PC-9 (cell line): ENCODE measurements at regions not wholly inside any gene's neighbourhood (a gene's known extent, or its start where the extent isn't known, plus 50 kb on each side); places are given as distances from the start of the nearest gene placed in this dataset.

Source experiments
- BruUV-seq: library from RNA; stranded (reverse); fragments of 400-500 nt; replicated peaks from 2 replicates; lab custom pipeline; 2021; lab: Mats Ljungman, UMichigan
- CTCF ChIA-PET: fragments of 300-600 bp; sonication (Branson Sonifier 250); formaldehyde crosslinking; loops from one replicate; lab custom pipeline; 2022; ENCODE audit warnings: antibody characterized with exemption; lab: Charles Lee
- POLR2A ChIA-PET: fragments of 300-600 bp; sonication (Branson Sonifier 250); formaldehyde crosslinking; loops from one replicate; lab custom pipeline; 2022; ENCODE audit warnings: antibody characterized with exemption; ENCODE audit not compliant: unreplicated experiment; lab: Charles Lee
- DNase-seq, 2 experiments: peaks; one replicate each; pipeline versions ENCODE4 v3.0.0 to v3.0.0-alpha.2; 2015 to 2022; ENCODE audit warnings: mixed read lengths in 1 of 2
- H2AFZ ChIP-seq: fragments of 200-600 bp; sonication (generic); 2 replicates; pipeline ENCODE4 v1.8.1; 2017; ENCODE audit warnings: antibody characterized with exemption
- H3F3A ChIP-seq: fragments of 200-600 bp; sonication (generic); 2 replicates; pipeline ENCODE4 v1.8.1; 2017; ENCODE audit warnings: antibody characterized with exemption, mild to moderate bottlenecking, low read depth; ENCODE audit not compliant: insufficient read depth
- H3K27ac ChIP-seq: fragments of 200-600 bp; sonication (generic); 2 replicates; pipeline ENCODE4 v1.6.1; 2016; ENCODE audit warnings: mixed run types
- H3K27me3 ChIP-seq: fragments of 200-600 bp; sonication (generic); 2 replicates; pipeline ENCODE4 v1.6.1; 2016; ENCODE audit warnings: low read depth, mixed run types; ENCODE audit not compliant: insufficient read depth
- H3K36me3 ChIP-seq: fragments of 200-600 bp; sonication (generic); 2 replicates; pipeline ENCODE4 v1.6.1; 2016; ENCODE audit warnings: low read depth, mixed run types
- H3K4me1 ChIP-seq: fragments of 200-600 bp; sonication (generic); replicated peaks from 2 replicates; pipeline ENCODE4 v1.6.1; 2016; ENCODE audit warnings: mixed run types; ENCODE audit not compliant: insufficient read depth
- H3K4me2 ChIP-seq: fragments of 200-600 bp; sonication (generic); 2 replicates; pipeline ENCODE4 v1.6.1; 2017; ENCODE audit warnings: mixed run types
- H3K4me3 ChIP-seq: fragments of 200-600 bp; sonication (generic); 2 replicates; pipeline ENCODE4 v1.6.1; 2016; ENCODE audit warnings: mixed run types
- H3K79me2 ChIP-seq: fragments of 200-600 bp; sonication (generic); 2 replicates; pipeline ENCODE4 v1.6.1; 2017; ENCODE audit warnings: low read depth, mixed run types
- H3K9me2 ChIP-seq: fragments of 200-600 bp; sonication (generic); 2 replicates; pipeline ENCODE4 v1.8.1; 2017; ENCODE audit warnings: mild to moderate bottlenecking; ENCODE audit not compliant: insufficient read depth
- H3K9me3 ChIP-seq: fragments of 200-600 bp; sonication (generic); 2 replicates; pipeline ENCODE4 v1.8.1; 2016; ENCODE audit warnings: low read depth; ENCODE audit not compliant: insufficient read depth
- H4K20me1 ChIP-seq: fragments of 200-600 bp; sonication (generic); 2 replicates; pipeline ENCODE4 v1.8.1; 2017; ENCODE audit not compliant: insufficient read depth
- EZH2 ChIP-seq: fragments of 200-600 bp; sonication (generic); IDR thresholded peaks from 2 replicates; pipeline ENCODE4 v1.8.0; 2017; ENCODE audit warnings: antibody characterized with exemption, low read depth
- intact Hi-C: fragments of 100-400 bp; cut with micrococcal nuclease; formaldehyde crosslinking; loops from one replicate; pipeline ENCODE4 v1.10.0; 2022; ENCODE audit not compliant: unreplicated experiment
- TF ChIP-seq, protein P1 (sequence below): fragments of 200-600 bp; sonication (generic); conservative IDR thresholded peaks from 2 replicates; pipeline ENCODE4 v1.6.1; 2017; ENCODE audit warnings: mixed run types, antibody characterized with exemption, mild to moderate bottlenecking, moderate library complexity

GRCh38 chr16:55390630-55391237 lies 66.7 kb downstream of the IRX6 start:
- Histone ChIP-seq H3K79me2 (no peaks in the 10 kb centered on the region), H3K9me3 (no peaks in the 10 kb centered on the region; the same call in 1 of the 2 replicates), H3K4me3 (no peak overlapping the region), H3K27ac (no peak overlapping the region), H3K4me1 (peaks cover 41% of the 10 kb centered on the region), H3K36me3 (no peaks in the 10 kb centered on the region), H3F3A (peaks cover 20% of the 10 kb centered on the region), H3K9me2 (no peaks in the 10 kb centered on the region), H2AFZ (no peak overlapping the region), H3K4me2 (no peak overlapping the region), H3K27me3 (no peaks in the 10 kb centered on the region), H4K20me1 (no peaks in the 10 kb centered on the region)
- TF ChIP-seq, protein P1, sequence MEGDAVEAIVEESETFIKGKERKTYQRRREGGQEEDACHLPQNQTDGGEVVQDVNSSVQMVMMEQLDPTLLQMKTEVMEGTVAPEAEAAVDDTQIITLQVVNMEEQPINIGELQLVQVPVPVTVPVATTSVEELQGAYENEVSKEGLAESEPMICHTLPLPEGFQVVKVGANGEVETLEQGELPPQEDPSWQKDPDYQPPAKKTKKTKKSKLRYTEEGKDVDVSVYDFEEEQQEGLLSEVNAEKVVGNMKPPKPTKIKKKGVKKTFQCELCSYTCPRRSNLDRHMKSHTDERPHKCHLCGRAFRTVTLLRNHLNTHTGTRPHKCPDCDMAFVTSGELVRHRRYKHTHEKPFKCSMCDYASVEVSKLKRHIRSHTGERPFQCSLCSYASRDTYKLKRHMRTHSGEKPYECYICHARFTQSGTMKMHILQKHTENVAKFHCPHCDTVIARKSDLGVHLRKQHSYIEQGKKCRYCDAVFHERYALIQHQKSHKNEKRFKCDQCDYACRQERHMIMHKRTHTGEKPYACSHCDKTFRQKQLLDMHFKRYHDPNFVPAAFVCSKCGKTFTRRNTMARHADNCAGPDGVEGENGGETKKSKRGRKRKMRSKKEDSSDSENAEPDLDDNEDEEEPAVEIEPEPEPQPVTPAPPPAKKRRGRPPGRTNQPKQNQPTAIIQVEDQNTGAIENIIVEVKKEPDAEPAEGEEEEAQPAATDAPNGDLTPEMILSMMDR: no peak
- TF ChIP-seq EZH2: no peak
- ChIA-PET CTCF (no interaction called here), POLR2A (no interaction called here)
- DNase-seq: no peak
- BruUV-seq: no TSS peak
- intact Hi-C loops: no loop called here

GRCh38 chr16:55391760-55392375 lies 67.9 kb downstream of the IRX6 start:
- DNase-seq: no peak
- no peaks in the 10 kb centered on the region for H3K36me3 ChIP-seq
- peaks cover 11% of the 10 kb centered on the region for H3F3A ChIP-seq
- POLR2A ChIA-PET: no interaction called here
- no TSS peak for BruUV-seq
- H2AFZ ChIP-seq: no peak overlapping the region
- no peaks in the 10 kb centered on the region; the same call in 1 of the 2 replicates for H3K9me3 ChIP-seq
- no peak for TF ChIP-seq EZH2
- TF ChIP-seq, protein P1: no peak
- CTCF ChIA-PET: no interaction called here
- H3K79me2 ChIP-seq: no peaks in the 10 kb centered on the region
- H4K20me1 ChIP-seq: no peaks in the 10 kb centered on the region
- no peak overlapping the region for H3K27ac ChIP-seq
- H3K9me2 ChIP-seq: no peaks in the 10 kb centered on the region
- intact Hi-C loops: no loop called here
- H3K4me1 ChIP-seq: peaks cover 30% of the 10 kb centered on the region
- no peak overlapping the region for H3K4me2 ChIP-seq
- no peak overlapping the region for H3K4me3 ChIP-seq
- no peaks in the 10 kb centered on the region for H3K27me3 ChIP-seq

- Histone ChIP-seq H3K27me3 (no peaks in the 10 kb centered on the region), H3K4me2 (no peak overlapping the region), H3K4me1 (peaks cover 22% of the 10 kb centered on the region), H3K36me3 (no peaks in the 10 kb centered on the region), H3K9me3 (no peaks in the 10 kb centered on the region; the same call in 1 of the 2 replicates), H3K4me3 (no peak overlapping the region), H3K9me2 (no peaks in the 10 kb centered on the region), H4K20me1 (no peaks in the 10 kb centered on the region), H2AFZ (no peak overlapping the region), H3K27ac (no peak overlapping the region), H3K79me2 (no peaks in the 10 kb centered on the region), H3F3A (peaks cover 4% of the 10 kb centered on the region)
- intact Hi-C loops: no loop called here
- no TSS peak for BruUV-seq
- no peak for DNase-seq
- TF ChIP-seq, protein P1: no peak
- no peak for TF ChIP-seq EZH2
- ChIA-PET CTCF (no interaction called here), POLR2A (no interaction called here)
These were observed 68.7 kb downstream of the IRX6 start for GRCh38 chr16:55392701-55393100.
